UCSD-AML1 (cell line): ENCODE measurements at regions not wholly inside any gene's neighbourhood (a gene's known extent, or its start where the extent isn't known, plus 50 kb on each side); places are given as distances from the start of the nearest gene placed in this dataset.
"Not testable (repeated sequence)": the region's sequence is repeated elsewhere in the genome, so short reads cannot be mapped to it uniquely, and the experiment has no call there.

Experiments used
- DNase-seq: peaks from one replicate; lab custom pipeline; 2025; ENCODE audit not compliant: unreplicated experiment; lab: John Stamatoyannopoulos, UW

GRCh38 chr16:86222965-86223551, 287.3 kb upstream of the FOXF1 start:
- DNase-seq, result no peak

- no peak for DNase-seq
Observed at GRCh38 chr16:86224126-86224525, 286.2 kb upstream of the FOXF1 start.

GRCh38 chr16:86224629-86225028, 285.7 kb upstream of the FOXF1 start:
- DNase-seq, result no peak

- DNase-seq, result no peak
Observed at GRCh38 chr16:86225905-86226371, 284.4 kb upstream of the FOXF1 start.

- no peak for DNase-seq
Observed at GRCh38 chr16:86227041-86227440, 283.3 kb upstream of the FOXF1 start.

GRCh38 chr16:86227801-86228200, 282.5 kb upstream of the FOXF1 start:
- no peak for DNase-seq

GRCh38 chr16:86228713-86229112, 281.6 kb upstream of the FOXF1 start:
- no peak for DNase-seq

- DNase-seq, result no peak
Observed at GRCh38 chr16:86229283-86229682, 281.0 kb upstream of the FOXF1 start.

GRCh38 chr16:86229866-86230656, 280.3 kb upstream of the FOXF1 start:
- no peak for DNase-seq

- DNase-seq, result no peak
Observed at GRCh38 chr16:86231321-86231995, 278.9 kb upstream of the FOXF1 start.

GRCh38 chr16:86231996-86232350, 278.4 kb upstream of the FOXF1 start:
- no peak for DNase-seq

- no peak for DNase-seq
Observed at GRCh38 chr16:86232496-86232895, 277.8 kb upstream of the FOXF1 start.

- DNase-seq, result not testable (repeated sequence)
Observed at GRCh38 chr16:86233506-86233905, 276.8 kb upstream of the FOXF1 start.

- no peak for DNase-seq
Observed at GRCh38 chr16:86239381-86239780, 270.9 kb upstream of the FOXF1 start.

- DNase-seq, result no peak
Observed at GRCh38 chr16:86240716-86241363, 269.5 kb upstream of the FOXF1 start.

GRCh38 chr16:86241681-86242080, 268.6 kb upstream of the FOXF1 start:
- no peak for DNase-seq

- DNase-seq, result no peak
Observed at GRCh38 chr16:86242244-86243122, 267.8 kb upstream of the FOXF1 start.

GRCh38 chr16:86243123-86243473, 267.2 kb upstream of the FOXF1 start:
- no peak for DNase-seq

GRCh38 chr16:86243571-86244154, 266.7 kb upstream of the FOXF1 start:
- no peak for DNase-seq

- DNase-seq, result no peak
Observed at GRCh38 chr16:86244158-86244557, 266.2 kb upstream of the FOXF1 start.
